GM12878 (cell line): ENCODE measurements at regions not wholly inside any gene's neighbourhood (a gene's known extent, or its start where the extent isn't known, plus 50 kb on each side); places are given as distances from the start of the nearest gene placed in this dataset.

Experiments
- ATAC-seq: fragments of 200-7000 bp; cut with Tn5 transposase; 3 replicates; pipeline ENCODE4 v1.9.1; 2020; ENCODE audit warnings: mild to moderate bottlenecking, moderate library complexity
- BruUV-seq: library from RNA; stranded (reverse); fragments of 400-500 nt; replicated peaks from 2 replicates; lab custom pipeline; 2021; lab: Mats Ljungman, UMichigan
- CTCF ChIA-PET: fragments of 300-600 bp; sonication (Branson Sonifier 250); formaldehyde crosslinking; extraction: SDS; loops from one replicate; lab custom pipeline; 2021; ENCODE audit warnings: inconsistent platforms; lab: Yijun Ruan, JAX
- POLR2A ChIA-PET: fragments of 350-600 bp; formaldehyde crosslinking; extraction: SDS; loops from one replicate; lab custom pipeline; 2021; ENCODE audit warnings: inconsistent platforms; lab: Charles Lee
- RAD21 ChIA-PET: fragments of 300-600 bp; sonication (Branson Sonifier 250); formaldehyde crosslinking; loops from one replicate; lab custom pipeline; 2023; ENCODE audit warnings: antibody characterized with exemption; ENCODE audit not compliant: unreplicated experiment; lab: Charles Lee
- SMC1A ChIA-PET: fragments of 300-600 bp; sonication (Branson Sonifier 250); formaldehyde crosslinking; loops from one replicate; lab custom pipeline; 2023; ENCODE audit not compliant: unreplicated experiment, uncharacterized antibody; lab: Charles Lee
- DNase-seq: peaks from one replicate; pipeline ENCODE4 v3.0.0-alpha.2; 2011; ENCODE audit warnings: low read depth, low spot score
- FAIRE-seq: peaks from 3 replicates; lab custom pipeline; 2011; peaks lifted over from hg19 to GRCh38; lab: Jason Lieb, UNC
- H2AFZ ChIP-seq: 2 replicates; pipeline ENCODE4 v1.6.0; 2011; ENCODE audit warnings: low read depth, low read length, control low read depth; ENCODE audit not compliant: control insufficient read depth
- H3K27ac ChIP-seq: 2 replicates; pipeline ENCODE4 v1.5.1; 2011; ENCODE audit warnings: control low read depth; ENCODE audit not compliant: control insufficient read depth, insufficient read depth
- H3K27me3 ChIP-seq, 2 experiments: replicated peaks in 1 of 2; 2 replicates each; pipeline versions ENCODE4 v1.6.0 to v1.6.1; 2011; ENCODE audit warnings: low read length in 1 of 2; ENCODE audit not compliant: control insufficient read depth in 2 of 2, insufficient read depth in 2 of 2
- H3K36me3 ChIP-seq, 2 experiments: 2 replicates each; pipeline ENCODE4 v1.5.1; 2011; ENCODE audit warnings: low read length in 1 of 2; ENCODE audit not compliant: control insufficient read depth in 2 of 2, insufficient read depth in 2 of 2
- H3K4me1 ChIP-seq: 2 replicates; pipeline ENCODE4 v1.6.1; 2011; ENCODE audit warnings: mild to moderate bottlenecking, low read length, moderate library complexity, mixed read lengths; ENCODE audit not compliant: control insufficient read depth, insufficient read depth
- H3K4me2 ChIP-seq: 2 replicates; pipeline ENCODE4 v1.6.0; 2011; ENCODE audit warnings: control low read depth; ENCODE audit not compliant: control insufficient read depth, insufficient read depth
- H3K4me3 ChIP-seq: fragments of 200-600 bp; sonication (generic); 2 replicates; pipeline ENCODE4 v1.5.1; 2016
- H3K79me2 ChIP-seq: 2 replicates; pipeline ENCODE4 v1.6.0; 2011; ENCODE audit warnings: low read length; ENCODE audit not compliant: control insufficient read depth, insufficient read depth
- H3K9ac ChIP-seq: 2 replicates; pipeline ENCODE4 v1.8.0; 2011; ENCODE audit warnings: low read length, control low read depth, mixed read lengths; ENCODE audit not compliant: control insufficient read depth, insufficient read depth
- H3K9me3 ChIP-seq: replicated peaks from 3 replicates; pipeline ENCODE4 v1.5.1; 2011; ENCODE audit warnings: mild to moderate bottlenecking, low read length; ENCODE audit not compliant: control insufficient read depth, insufficient read depth
- H4K20me1 ChIP-seq: 2 replicates; pipeline ENCODE4 v1.6.0; 2011; ENCODE audit not compliant: control insufficient read depth, insufficient read depth
- CBX3 ChIP-seq: fragments of 200-600 bp; sonication (generic); IDR thresholded peaks from 2 replicates; pipeline ENCODE4 v1.6.1; 2016; ENCODE audit warnings: low read depth, borderline replicate concordance
- LARP7 ChIP-seq: fragments of 450-650 bp; IDR thresholded peaks from 2 replicates; pipeline ENCODE4 v1.6.1; 2017; ENCODE audit warnings: mild to moderate bottlenecking
- MXI1 ChIP-seq: fragments of 150-350 bp; IDR thresholded peaks from 2 replicates; pipeline ENCODE4 v1.6.1; 2011; ENCODE audit warnings: low read depth, mild to moderate bottlenecking, inconsistent platforms, low read length, improper control_type of control experiment
- PAX5 ChIP-seq: IDR thresholded peaks from 2 replicates; pipeline ENCODE4 v1.6.1; 2011; ENCODE audit warnings: low read depth, low read length, borderline replicate concordance
- POLR2A ChIP-seq: IDR thresholded peaks from 2 replicates; pipeline ENCODE4 v1.6.1; 2011; ENCODE audit warnings: low read depth, mild to moderate bottlenecking, low read length
- POLR2AphosphoS2 ChIP-seq: IDR thresholded peaks from 2 replicates; pipeline ENCODE4 v1.6.1; 2011; ENCODE audit warnings: low read depth, mild to moderate bottlenecking, low read length, improper control_type of control experiment, moderate library complexity
- SMAD5 ChIP-seq: IDR thresholded peaks from 2 replicates; pipeline ENCODE4 v1.6.1; 2016; ENCODE audit warnings: antibody characterized with exemption, low read depth
- SP1 ChIP-seq: IDR thresholded peaks from one replicate; pipeline ENCODE4 v1.6.1; 2011; ENCODE audit warnings: low read depth, low read length
- WRNIP1 ChIP-seq: IDR thresholded peaks from 2 replicates; pipeline ENCODE4 v1.6.1; 2011; ENCODE audit warnings: low read depth, low read length, improper control_type of control experiment, borderline replicate concordance
- WGBS: methylation state at CpG from one replicate; pipeline ENCODE4 v1.1.6; 2016; ENCODE audit warnings: low lambda C conversion rate; ENCODE audit not compliant: insufficient replicate concordance, insufficient coverage; ENCODE audit errors: missing lambda C conversion rate; 5-methylcytosine and 5-hydroxymethylcytosine counted together
- in situ Hi-C: fragments of 300-500 bp; cut with MboI; formaldehyde crosslinking; loops from 9 replicates; pipeline ENCODE4 v1.14.3; 2018; ENCODE audit warnings: mixed read lengths
- intact Hi-C: fragments of 100-400 bp; cut with micrococcal nuclease; formaldehyde crosslinking; loops from one replicate; pipeline ENCODE4 v1.14.2; 2022; ENCODE audit not compliant: unreplicated experiment
- TF ChIP-seq, protein P1 (sequence below): fragments of 450-650 bp; formaldehyde crosslinking; IDR thresholded peaks from 2 replicates; pipeline ENCODE4 v1.4.0; 2022; ENCODE audit warnings: mild to moderate bottlenecking, moderate library complexity
- TF ChIP-seq, protein P2 (sequence below): IDR thresholded peaks from 2 replicates; pipeline ENCODE4 v1.6.1; 2012; ENCODE audit warnings: low read depth, low read length, improper control_type of control experiment
- TF ChIP-seq, protein P3 (sequence below): IDR thresholded peaks from 2 replicates; pipeline ENCODE4 v1.6.1; 2011; ENCODE audit warnings: mild to moderate bottlenecking, low read depth, low read length, moderate library complexity; ENCODE audit not compliant: insufficient replicate concordance

DNA sequence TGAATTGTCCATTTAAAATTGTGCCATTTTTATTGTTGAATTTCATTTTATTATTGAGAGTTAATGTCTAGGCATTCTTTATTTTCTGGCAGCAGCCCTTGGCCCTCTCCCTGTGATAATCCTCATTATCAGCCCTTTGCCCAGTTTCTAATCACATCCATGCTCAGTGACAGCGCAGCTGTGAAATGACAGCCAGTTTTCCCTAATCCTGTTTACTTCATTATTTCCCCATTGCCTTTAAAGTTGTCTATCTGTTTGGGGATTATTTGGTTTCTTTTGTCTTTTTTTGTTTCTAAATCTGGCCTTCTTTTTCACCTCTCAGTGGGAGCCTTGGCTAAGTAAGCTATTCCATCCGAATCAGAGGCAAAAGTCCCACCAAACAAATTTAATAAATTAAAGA is 476.9 kb downstream of the SLC6A15 start (continued):
- TF ChIP-seq, protein P1, sequence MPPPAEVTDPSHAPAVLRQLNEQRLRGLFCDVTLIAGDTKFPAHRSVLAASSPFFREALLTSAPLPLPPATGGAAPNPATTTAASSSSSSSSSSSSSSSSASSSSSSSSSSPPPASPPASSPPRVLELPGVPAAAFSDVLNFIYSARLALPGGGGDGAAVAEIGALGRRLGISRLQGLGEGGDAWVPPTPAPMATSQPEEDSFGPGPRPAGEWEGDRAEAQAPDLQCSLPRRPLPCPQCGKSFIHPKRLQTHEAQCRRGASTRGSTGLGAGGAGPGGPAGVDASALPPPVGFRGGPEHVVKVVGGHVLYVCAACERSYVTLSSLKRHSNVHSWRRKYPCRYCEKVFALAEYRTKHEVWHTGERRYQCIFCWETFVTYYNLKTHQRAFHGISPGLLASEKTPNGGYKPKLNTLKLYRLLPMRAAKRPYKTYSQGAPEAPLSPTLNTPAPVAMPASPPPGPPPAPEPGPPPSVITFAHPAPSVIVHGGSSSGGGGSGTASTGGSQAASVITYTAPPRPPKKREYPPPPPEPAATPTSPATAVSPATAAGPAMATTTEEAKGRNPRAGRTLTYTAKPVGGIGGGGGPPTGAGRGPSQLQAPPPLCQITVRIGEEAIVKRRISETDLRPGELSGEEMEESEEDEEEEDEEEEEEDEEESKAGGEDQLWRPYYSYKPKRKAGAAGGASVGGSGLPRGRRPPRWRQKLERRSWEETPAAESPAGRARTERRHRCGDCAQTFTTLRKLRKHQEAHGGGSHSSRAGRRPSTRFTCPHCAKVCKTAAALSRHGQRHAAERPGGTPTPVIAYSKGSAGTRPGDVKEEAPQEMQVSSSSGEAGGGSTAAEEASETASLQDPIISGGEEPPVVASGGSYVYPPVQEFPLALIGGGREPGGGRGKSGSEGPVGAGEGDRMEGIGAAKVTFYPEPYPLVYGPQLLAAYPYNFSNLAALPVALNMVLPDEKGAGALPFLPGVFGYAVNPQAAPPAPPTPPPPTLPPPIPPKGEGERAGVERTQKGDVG (CRISPR knock-in tag), result no peak
- TF ChIP-seq, all 136 proteins: peak for 0

DNA sequence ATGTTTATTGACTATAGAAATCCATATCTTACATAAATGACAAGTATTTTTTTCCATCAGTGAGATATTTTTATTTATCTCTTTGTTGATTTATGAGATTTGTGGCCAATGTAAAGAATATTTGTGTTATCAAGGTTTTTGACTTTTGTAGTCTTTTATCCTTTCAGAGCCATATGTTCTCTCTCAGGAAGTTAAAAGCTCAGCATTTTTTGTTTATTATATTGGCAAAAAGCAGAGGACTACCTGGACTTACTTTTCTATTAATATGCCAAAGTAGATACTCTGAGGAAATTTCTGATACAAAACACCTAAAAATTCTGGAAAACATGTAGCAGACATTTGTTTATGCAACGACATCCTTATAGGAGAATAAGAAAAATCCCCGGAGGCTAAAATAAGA is 490.3 kb downstream of the SLC6A15 start:
- Histone ChIP-seq H3K9me3 (no peaks in the 10 kb centered on the region), H4K20me1 (no peaks in the 10 kb centered on the region), H3K79me2 (no peaks in the 10 kb centered on the region), H3K27me3 (no peaks in the 10 kb centered on the region), H2AFZ (no peak overlapping the region), H3K9ac (no peak overlapping the region), H3K36me3 (no peaks in the 10 kb centered on the region), H3K4me3 (no peak overlapping the region), H3K4me2 (no peak overlapping the region), H3K4me1 (no peaks in the 10 kb centered on the region), H3K27ac (no peak overlapping the region)
- CTCF ChIA-PET, result no interaction called here
- POLR2A ChIA-PET, result no interaction called here
- intact Hi-C loops, result no loop called here
- BruUV-seq, result no TSS peak
- WGBS, result 35% methylated on average over 2 of the region's 2 CpGs
- no peak for ATAC-seq
- in situ Hi-C loops, result no loop called here
- SMC1A ChIA-PET, result no interaction called here
- RAD21 ChIA-PET, result no interaction called here
- DNase-seq, result no peak
- FAIRE-seq, result no peak
- TF ChIP-seq, protein P2, sequence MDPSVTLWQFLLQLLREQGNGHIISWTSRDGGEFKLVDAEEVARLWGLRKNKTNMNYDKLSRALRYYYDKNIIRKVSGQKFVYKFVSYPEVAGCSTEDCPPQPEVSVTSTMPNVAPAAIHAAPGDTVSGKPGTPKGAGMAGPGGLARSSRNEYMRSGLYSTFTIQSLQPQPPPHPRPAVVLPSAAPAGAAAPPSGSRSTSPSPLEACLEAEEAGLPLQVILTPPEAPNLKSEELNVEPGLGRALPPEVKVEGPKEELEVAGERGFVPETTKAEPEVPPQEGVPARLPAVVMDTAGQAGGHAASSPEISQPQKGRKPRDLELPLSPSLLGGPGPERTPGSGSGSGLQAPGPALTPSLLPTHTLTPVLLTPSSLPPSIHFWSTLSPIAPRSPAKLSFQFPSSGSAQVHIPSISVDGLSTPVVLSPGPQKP, result no peak
- TF ChIP-seq LARP7, result no peak
- no peak for TF ChIP-seq POLR2AphosphoS2
- no peak for TF ChIP-seq SP1
- TF ChIP-seq WRNIP1, result no peak
- no peak for TF ChIP-seq SMAD5
- no peak for TF ChIP-seq POLR2A
- no peak for TF ChIP-seq PAX5
- TF ChIP-seq, protein P1 (CRISPR knock-in tag), result no peak
- TF ChIP-seq CBX3, result no peak
- no peak for TF ChIP-seq MXI1
- TF ChIP-seq, protein P3, sequence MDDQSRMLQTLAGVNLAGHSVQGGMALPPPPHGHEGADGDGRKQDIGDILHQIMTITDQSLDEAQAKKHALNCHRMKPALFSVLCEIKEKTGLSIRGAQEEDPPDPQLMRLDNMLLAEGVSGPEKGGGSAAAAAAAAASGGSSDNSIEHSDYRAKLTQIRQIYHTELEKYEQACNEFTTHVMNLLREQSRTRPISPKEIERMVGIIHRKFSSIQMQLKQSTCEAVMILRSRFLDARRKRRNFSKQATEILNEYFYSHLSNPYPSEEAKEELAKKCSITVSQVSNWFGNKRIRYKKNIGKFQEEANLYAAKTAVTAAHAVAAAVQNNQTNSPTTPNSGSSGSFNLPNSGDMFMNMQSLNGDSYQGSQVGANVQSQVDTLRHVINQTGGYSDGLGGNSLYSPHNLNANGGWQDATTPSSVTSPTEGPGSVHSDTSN, result no peak
